PFSK-1 (cell line): ENCODE measurements at regions not wholly inside any gene's neighbourhood (a gene's known extent, or its start where the extent isn't known, plus 50 kb on each side); places are given as distances from the start of the nearest gene placed in this dataset.

Experiments
- FOXP2 ChIP-seq: optimal IDR thresholded peaks from 2 replicates; pipeline ENCODE3; 2011; ENCODE audit warnings: borderline replicate concordance, control low read depth, inconsistent platforms; ENCODE audit not compliant: insufficient read depth; ENCODE audit errors: extremely low read length, extremely low read depth
- POLR2AphosphoS5 ChIP-seq: IDR thresholded peaks from 2 replicates; pipeline ENCODE4 v1.6.1; 2012; ENCODE audit warnings: low read depth, mild to moderate bottlenecking, control low read depth, low read length, moderate library complexity
- REST ChIP-seq, 2 experiments: IDR thresholded peaks; 2 replicates each; pipeline versions ENCODE4 v1.6.1 to v1.8.0; 2011 to 2012; ENCODE audit warnings: low read depth in 2 of 2, low read length in 2 of 2, control low read depth in 1 of 2, inconsistent platforms in 1 of 2, mild to moderate bottlenecking in 1 of 2, moderate library complexity in 1 of 2; ENCODE audit not compliant: insufficient read depth in 1 of 2
- SIN3A ChIP-seq: IDR thresholded peaks from 2 replicates; pipeline ENCODE4 v1.6.1; 2012; ENCODE audit warnings: mild to moderate bottlenecking, low read length, moderate library complexity, borderline replicate concordance; ENCODE audit not compliant: insufficient read depth
- TAF1 ChIP-seq: IDR thresholded peaks from 2 replicates; pipeline ENCODE4 v1.6.1; 2012; ENCODE audit warnings: low read length, control low read depth, borderline replicate concordance; ENCODE audit not compliant: insufficient read depth

- TF ChIP-seq SIN3A (no peak), TAF1 (no peak), FOXP2 (no peak), REST (IDR thresholded peaks at IDR 0.05; ENCODE audit: insufficient read depth in 1 of 2, low read depth in 2 of 2, low read length in 2 of 2) (no peak), POLR2AphosphoS5 (no peak)
Measured at GRCh38 chr22:25496396-25497064, 67.9 kb upstream of the GRK3 start.

- TF ChIP-seq REST (IDR thresholded peaks at IDR 0.05; ENCODE audit: insufficient read depth in 1 of 2, low read depth in 2 of 2, low read length in 2 of 2) (no peak), FOXP2 (no peak), SIN3A (no peak), TAF1 (no peak), POLR2AphosphoS5 (no peak)
Measured at GRCh38 chr22:25497181-25497641, 67.3 kb upstream of the GRK3 start.

GRCh38 chr22:25497716-25498115, 66.8 kb upstream of the GRK3 start:
- no peak for TF ChIP-seq SIN3A

GRCh38 chr22:25508161-25508560, 56.3 kb upstream of the GRK3 start:
- no peak for TF ChIP-seq FOXP2

GRCh38 chr22:25508761-25509321, 55.6 kb upstream of the GRK3 start:
- TF ChIP-seq SIN3A (no peak), FOXP2 (no peak), TAF1 (no peak), POLR2AphosphoS5 (no peak), REST (IDR thresholded peaks at IDR 0.05; ENCODE audit: insufficient read depth in 1 of 2, low read depth in 2 of 2, low read length in 2 of 2) (no peak)

GRCh38 chr22:25509374-25509791, 55.1 kb upstream of the GRK3 start:
- TF ChIP-seq TAF1 (no peak), SIN3A (no peak), POLR2AphosphoS5 (no peak), FOXP2 (no peak), REST (IDR thresholded peaks at IDR 0.05; ENCODE audit: insufficient read depth in 1 of 2, low read depth in 2 of 2, low read length in 2 of 2) (no peak)
